Myocyte (in vitro differentiated cells): ENCODE measurements at regions not wholly inside any gene's neighbourhood (a gene's known extent, or its start where the extent isn't known, plus 50 kb on each side); places are given as distances from the start of the nearest gene placed in this dataset.
A peak's percentile ranks its signal among the peaks of the same experiment; 100 is the strongest.

Source experiments
- DNase-seq: peaks from one replicate; pipeline ENCODE4 v3.0.0-alpha.2; 2012; ENCODE audit warnings: low read depth

DNA sequence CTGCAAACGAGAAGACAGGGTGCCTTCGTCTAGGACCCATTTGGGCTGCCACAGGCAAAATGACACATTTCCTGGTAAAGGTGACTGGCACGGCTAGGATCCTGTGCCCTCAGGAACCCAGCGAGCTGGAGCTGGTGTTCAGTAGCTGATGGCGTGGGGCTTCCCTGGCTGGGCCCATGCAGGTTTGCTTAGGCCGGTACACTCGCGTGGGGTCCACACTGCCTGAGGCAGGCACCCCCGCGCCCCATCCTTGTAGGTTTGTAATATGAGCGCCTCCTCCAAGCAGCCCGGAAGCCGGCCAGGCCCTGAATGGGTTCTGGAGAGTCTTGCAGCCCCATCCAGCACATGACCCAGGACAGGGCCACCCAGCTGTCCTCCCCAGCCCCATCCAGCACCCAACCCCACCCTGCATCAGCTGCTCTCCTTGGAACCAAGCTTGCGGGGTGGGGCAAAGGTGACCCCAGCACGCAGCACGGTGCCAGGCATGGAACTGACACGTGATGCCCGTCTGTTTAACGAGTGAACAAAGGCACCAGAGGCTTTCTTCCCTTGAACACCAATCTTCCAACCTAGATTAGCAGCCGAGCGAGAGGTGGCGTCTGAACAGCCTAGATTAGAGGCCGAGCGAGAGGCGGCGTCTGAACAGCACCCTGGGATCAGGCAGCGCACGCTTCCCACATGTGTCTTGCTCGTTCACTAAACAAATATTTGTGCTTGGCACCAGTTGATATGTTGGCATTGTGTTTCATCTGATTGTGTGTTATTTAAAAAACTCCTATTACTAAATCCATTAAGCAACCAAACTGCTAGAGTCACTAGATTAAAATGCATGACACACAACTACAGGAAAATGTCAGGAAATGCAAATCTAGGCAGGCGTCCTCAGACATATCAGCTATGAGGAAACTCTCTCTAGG, 112.1 kb downstream of the DLL1 start:
- DNase-seq = peak; percentile 44

DNA sequence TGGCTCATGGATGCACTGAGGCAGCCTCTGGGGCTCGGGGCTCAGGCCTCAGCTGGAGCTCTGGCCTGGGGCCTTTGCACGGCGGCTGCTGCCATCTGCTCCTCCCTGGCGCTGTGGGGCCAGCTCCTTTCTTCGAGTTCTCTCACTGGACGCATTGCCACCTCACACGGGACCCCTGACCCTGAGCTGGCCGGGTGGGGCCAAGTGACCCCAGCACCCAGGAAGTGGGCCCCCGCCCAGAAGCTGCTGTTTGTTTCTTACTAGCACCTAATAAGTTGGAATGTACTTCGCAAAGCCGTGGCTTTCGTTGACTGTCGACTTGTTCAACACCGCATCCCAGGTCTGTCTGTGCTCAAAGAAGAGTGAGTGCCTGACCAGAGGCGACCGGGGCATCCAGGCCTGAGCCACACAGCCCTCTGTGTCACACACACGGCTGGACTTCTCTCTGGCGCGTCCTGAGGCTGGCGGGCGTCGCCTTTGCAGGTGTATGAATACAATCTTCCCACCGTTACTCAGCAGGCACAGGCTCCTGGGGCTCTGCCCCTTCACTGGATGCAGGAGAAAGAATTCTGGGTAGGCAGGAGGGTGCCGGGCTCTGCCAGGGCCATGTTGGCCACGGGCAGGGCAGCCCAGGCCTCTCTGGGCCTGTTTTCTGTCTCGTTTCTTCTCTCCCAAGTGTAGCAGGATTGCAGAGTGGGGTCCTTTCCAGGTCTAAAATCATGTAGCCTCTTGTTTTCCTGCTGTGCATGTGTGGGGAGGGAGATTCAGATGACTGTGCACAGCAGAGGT, 112.9 kb downstream of the DLL1 start:
- no peak for DNase-seq

DNA sequence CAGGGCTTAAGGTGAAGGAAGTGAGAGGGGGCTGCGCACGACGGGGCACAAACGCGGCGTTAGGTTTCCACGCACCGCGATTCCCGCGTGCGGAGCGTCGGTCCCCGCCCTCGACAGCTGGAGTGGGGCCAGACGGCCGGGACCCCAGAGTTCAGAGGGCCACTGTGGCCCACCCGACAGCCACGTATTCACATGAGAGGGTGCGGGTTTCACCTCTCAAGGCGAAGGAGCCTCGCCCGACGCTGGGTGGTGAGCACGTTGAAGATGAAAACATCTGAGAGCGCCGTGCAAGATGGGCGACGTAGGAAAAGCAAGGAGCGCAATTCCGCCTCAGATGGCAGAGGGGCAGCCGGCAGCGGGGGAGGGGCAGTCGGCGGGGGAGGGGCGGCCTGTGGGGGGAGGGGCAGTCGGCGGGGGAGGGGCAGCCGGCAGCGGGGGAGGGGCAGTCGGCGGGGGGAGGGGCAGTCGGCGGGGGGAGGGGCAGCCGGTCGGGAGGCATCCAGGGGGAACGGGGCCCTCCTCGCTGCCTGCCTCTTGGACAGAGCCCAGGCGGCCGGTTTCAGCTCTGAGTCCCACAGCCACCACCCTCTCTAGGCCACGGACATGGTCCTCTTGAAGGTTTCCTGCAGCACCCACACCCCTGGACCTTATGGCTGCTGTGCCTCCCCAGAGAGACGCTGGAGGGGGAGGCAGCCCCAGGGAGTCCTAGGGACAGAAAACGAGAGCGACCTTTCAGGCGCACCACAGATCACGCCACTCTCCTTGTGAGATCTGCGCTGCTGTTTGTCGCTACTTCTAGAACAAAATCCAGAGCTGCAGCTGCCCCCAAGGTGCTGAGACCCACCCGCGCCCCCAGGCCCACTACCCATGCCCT, 113.7 kb downstream of the DLL1 start:
- DNase-seq = no peak

DNA sequence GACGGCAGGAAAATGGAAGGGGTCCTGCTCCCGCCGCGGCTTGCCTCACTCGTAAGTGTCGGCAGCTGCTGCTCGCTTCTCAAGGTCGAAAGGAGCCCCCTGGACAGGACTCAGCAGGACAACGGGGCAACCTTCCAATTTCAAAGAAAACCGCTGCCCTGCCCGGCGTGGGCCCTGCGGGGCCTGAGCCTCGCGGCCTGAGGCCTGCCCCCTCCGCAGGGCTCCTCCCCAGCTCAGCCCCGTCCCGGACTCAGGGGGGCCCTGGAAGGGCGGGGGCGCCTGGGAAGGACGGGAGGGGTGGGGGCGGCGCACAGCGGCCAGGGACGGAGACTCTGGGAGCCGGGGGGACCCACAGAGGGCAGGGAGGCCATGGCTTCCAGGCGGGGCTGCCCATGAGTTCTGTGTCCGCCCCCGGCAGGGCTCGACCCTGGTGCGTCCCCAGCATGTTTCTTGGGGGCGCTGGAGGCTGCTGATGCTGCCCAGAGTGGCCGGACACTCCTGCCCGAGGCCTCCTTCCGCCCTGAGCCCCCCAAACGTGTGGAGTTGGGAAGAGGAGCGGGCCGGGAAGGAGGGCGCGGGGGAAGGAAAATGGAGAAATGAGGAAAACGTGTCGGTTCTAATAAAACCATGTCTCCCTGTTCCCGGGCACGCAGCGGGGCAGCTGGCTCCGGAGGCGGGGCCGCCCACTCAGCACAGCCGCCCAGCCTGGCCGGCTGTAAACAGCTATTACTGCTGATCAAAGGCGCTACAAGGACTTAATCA, 114.6 kb downstream of the DLL1 start:
- DNase-seq = no peak

DNA sequence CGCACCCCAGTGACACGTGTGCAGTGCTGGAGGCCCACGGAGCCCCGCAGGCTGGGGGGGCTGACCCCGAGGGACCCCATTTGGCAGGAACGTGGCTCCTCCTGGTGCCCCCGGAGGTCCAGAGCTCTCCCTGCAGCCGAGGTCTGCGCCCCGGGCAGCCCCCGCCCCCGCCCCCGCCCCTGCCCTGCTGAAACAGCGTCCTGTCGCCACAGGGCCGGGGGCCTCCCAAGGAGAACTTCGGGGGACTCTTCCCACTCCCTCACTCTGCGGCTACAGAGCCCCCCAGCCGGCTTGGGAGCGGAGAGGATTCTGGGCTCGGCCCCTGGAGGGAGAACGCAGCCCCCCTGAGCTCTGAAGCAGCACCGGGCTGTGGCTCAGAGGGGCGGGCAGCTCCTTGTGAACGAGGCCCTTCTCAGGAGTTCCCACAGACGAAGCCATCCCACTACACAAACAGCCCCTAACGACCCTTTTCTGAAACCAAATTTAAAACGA, 115.2 kb downstream of the DLL1 start:
- no peak for DNase-seq

DNA sequence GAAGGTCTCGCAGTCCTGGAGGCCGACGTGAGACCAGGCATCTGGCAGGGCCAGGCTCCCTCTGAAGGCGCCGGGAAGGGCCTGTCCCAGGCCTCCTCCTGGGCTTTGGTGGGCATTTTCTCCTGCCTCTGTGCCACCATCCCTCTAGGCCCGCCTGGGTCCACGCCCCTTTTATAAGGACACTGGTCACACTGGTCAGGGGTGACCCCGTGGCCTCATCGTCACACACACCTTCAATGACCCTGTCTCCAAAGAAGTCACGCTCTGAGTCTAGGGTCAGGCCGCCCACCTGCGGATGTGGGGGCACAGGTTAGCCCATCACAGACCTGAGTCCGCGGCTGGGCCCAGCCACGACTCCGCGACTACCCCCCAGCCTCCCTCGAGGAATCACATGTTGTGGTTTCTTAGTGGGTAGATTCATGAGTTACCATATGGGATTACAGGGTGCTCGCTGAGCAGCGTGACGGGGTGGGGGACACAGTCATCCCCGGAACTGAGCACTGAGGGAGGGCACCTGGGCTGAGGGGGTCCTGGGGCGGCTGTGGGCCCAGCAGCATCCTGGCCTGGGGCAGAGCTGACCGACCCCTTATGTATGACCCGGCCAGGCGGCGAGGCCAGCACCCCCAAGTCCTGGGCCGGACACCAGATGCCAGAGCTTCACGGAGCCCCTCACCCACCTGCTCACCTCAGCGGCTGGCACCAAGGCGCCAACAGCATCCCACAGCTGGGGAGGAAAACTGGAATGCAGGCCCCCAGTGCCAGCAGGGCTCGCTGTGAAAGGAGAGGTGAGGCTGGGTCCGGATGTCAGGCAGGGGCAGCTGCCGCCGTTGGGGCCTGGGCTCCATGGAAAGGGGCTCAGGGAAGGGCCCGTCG, 115.9 kb downstream of the DLL1 start:
- no peak for DNase-seq

DNA sequence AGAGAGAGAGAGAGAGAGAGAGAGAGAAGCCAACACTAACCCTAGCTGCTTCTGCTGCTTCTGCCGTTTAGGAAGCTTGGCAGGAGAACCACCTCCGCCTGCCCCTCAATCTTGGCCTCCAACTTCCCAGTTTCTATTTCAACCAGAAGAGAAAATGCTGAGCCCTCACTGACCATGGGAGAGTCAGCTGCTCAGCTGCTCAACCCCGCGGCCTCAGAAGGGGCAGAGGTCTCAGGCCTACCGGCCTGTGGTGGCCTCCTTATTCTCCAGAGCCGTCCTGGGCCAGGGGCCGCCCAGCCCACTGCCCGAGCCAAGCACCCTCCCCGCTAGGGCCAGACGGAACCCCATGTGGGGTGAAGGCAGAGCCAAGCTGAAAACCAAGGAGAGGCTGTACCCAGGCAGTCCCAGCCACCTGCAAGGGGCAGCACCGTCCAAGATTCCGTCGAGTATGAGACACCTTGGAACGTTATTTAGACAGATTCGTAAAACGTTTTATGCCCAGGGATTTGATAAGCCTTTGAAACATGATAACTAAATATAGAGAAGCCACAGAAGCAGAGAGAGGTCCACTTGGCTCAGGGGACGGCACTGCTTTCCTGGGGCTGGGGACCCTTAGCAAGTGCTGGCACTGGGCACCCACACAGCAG, 116.6 kb downstream of the DLL1 start:
- DNase-seq = peak; percentile 48

DNA sequence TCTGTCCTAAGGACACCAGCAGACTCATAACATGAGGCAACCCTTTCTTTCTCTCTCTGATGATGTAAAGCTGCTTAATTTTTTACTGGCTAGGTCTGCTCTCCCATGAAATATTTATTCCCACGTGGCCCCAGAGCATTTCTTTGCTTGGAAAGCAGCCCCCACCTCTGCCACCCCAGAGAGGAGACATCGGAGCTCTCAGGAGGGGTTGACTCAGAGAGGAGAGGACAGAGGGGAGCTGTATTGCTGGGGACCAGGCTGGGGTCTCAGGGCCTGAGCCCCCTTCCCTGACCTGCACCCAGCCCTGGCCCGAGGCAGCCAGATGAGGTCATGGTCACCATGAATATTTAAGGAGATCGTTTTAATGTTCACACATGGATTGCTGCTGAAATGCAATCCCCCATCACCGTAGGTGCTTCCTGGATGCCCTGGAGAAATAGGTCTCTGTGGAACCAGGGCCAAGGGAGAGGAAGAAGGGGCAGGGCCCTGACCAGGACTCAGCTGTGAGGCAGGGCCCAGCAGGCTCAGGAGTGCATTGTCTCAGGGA, 117.5 kb downstream of the DLL1 start:
- DNase-seq = no peak

DNA sequence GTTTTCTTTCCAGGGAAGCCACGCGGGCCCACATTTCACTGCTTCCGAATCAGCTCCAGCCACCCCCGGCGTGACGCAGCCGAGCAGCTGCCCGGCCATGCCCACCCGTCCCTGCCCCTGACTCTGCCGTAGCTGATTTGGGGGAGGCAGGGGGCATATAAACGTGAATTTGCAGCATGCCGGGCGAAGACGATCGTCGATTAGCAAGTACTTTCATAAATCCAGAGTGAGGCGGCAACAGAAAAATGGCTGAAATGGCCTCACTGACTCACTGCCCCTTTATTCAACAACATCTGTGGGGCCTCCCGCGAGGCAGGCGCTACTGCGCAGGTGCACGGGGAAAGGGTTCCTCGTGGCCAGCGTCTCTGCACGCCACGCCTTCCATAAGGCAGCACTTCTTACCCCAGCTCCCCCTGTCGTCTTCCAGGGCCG, 118.0 kb downstream of the DLL1 start:
- peak; percentile 46 for DNase-seq

DNA sequence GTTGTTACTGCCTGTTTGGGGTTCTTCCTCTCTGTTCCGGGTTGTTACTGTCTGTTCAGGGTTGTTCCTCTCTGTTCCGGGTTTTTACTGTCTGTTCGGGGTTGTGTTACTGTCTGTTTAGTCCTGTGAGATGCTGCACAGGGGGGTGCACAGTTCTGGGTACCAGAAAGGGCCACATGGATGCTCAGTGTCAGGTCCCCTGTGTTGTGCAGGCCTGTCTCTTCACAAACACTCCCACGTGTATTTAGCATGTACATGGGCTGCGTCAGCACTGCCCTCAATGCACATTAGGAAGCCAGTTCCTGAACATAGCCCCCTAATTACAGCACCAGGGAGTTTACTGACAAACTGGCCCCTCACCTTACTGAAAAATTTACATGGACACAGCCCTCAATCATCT, 118.5 kb downstream of the DLL1 start:
- no peak for DNase-seq

DNA sequence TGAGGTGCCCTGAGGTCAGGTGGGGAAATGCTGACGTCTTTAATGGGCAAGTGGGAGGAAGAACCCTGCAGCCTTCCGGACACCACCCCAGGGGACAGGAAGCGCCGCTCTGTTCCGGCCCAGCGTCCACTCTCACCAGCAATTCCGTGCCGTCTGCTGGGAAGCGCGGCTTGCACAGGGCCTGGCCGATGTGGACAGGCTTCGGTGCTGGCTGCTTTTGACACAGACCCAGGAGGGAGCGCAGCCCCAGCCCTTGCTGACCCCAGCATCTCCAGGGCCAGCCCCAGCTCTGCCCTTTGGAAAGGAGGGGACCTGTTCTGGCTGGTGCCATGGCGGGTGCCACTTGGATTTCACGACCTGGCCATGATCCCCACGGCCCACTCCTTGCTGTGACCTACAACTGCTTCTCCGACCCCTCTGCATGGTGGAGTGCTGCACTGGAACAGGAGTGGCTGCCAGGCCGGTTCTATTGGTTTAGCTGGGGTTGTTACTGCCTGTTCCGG, 123.2 kb downstream of the DLL1 start:
- DNase-seq = no peak

DNA sequence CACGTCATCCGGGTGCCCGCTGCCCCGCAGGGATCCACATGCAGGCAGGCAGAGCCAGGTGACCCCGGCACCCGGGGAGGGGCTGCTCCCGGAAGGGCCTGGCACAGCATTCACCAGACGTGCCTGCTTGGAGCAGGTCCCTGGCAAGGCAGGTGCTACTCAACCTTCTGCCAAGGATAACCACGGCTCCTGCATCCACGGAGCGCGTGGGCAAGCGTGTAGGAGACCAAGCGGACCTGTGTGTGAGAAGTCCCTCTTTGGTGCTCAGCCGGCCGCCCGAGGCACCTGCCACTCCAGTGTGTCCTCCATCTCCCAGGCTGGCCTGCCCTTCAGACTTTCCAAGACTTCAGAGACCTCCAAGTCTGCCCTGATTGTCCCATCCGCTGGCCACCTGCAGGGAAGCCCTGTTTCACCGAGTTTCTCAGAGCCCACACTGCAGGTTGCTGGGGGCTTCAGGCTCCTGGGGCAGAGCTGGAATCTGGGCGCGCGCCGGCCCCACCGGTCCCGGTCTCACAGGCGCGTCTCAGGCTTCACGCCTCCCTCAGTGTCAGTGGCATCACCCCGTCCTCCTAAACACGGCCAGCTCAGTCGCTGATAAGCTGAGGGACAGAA, 124.3 kb downstream of the DLL1 start:
- DNase-seq = no peak

DNA sequence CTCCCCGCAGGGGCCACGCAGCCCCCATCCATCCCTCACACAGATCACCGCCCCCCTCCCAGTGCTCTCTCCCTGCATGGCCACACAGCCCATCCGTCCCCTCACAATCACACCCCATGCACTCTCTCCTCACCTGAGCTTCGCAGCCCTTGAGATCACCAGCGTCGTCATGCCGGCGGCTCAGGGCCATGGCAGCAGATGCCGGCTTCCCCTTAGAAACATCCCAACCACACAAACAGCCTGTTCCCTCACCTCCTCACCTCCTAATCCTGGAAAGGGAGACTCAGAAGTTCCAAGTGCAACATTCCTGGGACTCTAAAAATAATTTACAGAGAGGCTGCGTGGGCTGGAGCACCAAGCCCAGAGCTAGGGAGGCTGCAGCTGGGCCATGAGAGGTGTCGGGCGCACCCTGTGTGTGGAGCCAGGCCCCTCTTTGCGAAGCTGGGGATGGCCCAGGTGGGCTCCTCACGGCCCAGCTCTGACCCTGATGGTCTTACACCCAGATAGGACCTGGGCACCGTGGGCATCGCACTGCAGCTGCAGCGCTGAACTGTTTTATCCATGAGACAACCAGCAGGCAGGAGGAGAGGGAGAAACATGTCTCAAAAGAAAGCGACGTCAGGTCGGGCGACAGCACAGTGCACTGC, 125.3 kb downstream of the DLL1 start:
- no peak for DNase-seq

DNA sequence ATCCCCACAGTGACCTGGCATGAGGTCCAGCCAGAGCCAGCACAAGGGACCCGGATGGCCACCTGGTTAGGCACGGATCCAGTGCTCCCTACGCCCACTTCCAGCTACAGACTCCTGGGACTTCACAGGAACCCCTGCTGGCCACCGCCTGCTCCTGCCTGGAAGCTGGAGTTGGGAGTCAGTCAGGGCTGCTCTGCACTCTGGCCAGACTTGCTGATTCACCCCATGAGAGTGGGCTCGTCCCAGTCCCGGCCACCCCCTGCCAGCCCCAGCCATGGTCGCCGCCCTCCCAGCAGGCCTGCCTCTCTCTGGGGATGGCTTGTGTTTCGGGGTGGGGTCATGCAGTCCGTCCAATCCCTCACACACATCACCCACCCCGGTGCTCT, 125.8 kb downstream of the DLL1 start:
- DNase-seq = no peak

DNA sequence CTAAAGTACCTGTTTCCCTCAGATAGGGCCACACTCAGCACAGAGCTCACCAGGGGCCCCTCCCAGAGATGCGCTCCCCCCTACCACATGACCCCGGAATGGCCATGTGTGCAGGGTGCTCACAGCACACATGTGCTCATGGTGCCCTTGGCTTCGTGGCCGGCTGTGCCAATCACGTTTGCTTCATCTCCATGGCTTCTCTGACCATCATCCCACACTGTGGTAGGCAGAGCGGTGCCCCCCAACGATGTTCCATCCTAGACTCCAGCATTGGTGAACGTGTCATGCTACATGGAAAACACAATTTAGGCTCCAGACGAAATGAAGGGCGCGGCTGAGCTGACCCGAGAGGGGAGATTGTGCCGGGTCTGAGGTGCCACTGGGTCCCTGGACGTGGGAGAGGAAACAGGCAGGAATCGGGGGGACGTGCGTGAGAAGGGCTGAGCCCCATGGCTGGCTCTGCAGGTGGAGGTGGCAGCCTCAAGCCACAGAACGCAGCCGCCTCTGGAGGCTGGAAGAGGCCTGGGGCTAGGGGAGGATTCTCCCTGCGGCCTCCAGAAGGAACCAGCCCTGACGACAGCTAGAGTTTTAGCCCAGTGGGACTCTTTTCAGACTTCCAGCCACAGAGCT, 126.5 kb downstream of the DLL1 start:
- DNase-seq = no peak

DNA sequence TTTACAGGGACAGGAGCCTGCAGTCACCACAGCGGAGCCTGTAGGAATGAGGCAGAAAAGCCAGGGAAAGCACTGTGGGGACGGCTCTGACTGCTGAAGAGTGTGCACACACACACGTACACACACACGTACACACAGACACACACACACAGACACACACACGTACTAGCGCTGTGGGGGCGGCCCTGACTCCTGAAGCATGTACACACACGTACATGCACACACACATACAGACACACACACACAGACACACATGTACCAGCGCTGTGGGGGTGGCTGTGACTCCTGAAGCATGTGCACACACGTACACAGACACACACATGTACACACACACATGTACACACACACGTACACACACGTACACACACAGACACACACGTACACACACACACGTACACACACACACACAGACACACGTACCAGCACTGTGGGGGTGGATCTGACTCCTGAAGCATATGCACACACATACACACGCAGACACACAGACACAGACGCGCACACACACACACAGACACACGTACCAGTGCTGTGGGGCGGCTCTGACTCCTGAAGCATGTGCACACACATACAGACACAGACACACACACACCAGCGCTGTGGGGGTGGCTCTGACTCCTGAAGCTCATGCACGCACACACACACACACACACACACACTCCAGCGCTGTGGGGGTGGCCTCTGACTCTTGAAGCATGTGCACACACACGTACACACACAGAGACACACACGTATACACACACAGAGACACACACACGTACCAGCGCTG, 127.3 kb downstream of the DLL1 start:
- DNase-seq = no peak
